NB4 (cell line): ENCODE measurements at regions not wholly inside any gene's neighbourhood (a gene's known extent, or its start where the extent isn't known, plus 50 kb on each side); places are given as distances from the start of the nearest gene placed in this dataset.

Experiments used
- DNase-seq: peaks from one replicate; pipeline ENCODE4 v3.0.0; 2010; ENCODE audit warnings: low read depth
- H3K4me3 ChIP-seq: one replicate; pipeline ENCODE4 v1.5.1; 2011; ENCODE audit warnings: mild to moderate bottlenecking, low read depth, low read length, moderate library complexity
- MYC ChIP-seq: IDR thresholded peaks from 2 replicates; pipeline ENCODE4 v1.6.1; 2011; ENCODE audit warnings: low read depth, low read length
- POLR2A ChIP-seq: IDR thresholded peaks from 2 replicates; pipeline ENCODE4 v1.6.1; 2011; ENCODE audit warnings: mild to moderate bottlenecking; ENCODE audit not compliant: insufficient read length; ENCODE audit errors: extremely low read depth
- TF ChIP-seq, protein P1 (sequence below): IDR thresholded peaks from 2 replicates; pipeline ENCODE4 v1.6.1; 2011; ENCODE audit warnings: low read depth, low read length
- TF ChIP-seq, protein P2 (sequence below): IDR thresholded peaks from one replicate; pipeline ENCODE4 v1.5.1; 2012; ENCODE audit warnings: low read depth, low read length

DNA sequence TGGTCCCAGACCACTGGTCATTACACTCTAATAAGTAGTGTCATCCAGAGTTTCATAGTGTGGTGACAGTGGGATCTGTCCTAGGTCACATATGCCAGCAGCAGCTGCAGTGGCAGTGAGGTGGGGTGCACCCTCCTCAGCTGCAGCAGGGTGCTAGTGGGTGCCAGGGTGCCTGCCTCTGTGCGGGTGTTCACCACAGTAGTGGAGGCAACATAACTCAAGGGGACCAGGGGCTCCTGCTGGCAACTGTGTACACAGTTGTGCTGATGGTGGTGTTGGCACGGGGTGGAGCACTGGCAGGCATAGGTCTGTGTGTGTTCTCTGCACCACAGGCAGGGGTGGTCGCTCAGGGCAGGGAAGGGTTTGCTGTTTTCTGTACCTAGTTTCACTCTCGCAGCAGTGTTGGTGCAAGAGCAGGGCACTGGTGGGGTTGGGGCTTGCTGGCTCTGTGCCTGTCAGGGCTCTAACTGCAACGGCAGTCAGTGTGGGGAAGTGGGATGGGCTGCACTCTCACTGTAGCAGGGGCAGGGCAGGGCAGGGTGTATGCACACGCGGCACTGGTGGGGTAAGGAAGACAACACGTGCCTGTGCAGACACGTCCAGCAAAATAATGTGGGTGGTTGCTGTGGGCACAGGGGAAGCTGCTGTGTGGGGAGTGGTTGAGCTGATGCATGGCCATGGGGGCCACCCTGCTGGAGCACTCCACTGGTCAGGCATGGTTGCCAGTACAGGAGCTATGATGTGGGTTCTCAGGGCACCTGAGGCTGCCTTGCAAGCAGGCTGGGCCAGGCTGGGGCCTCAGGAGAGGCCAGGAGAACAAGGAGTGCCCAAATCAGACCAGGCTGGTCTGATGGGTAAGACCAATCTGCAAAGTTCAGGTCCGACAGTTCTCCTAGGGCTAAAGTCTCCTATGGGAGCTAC, 226.6 kb downstream of the MEIS1 start:
- no peak for TF ChIP-seq MYC
- TF ChIP-seq, protein P1, sequence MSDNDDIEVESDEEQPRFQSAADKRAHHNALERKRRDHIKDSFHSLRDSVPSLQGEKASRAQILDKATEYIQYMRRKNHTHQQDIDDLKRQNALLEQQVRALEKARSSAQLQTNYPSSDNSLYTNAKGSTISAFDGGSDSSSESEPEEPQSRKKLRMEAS, result no peak
- no peak for TF ChIP-seq POLR2A
- TF ChIP-seq, protein P2, sequence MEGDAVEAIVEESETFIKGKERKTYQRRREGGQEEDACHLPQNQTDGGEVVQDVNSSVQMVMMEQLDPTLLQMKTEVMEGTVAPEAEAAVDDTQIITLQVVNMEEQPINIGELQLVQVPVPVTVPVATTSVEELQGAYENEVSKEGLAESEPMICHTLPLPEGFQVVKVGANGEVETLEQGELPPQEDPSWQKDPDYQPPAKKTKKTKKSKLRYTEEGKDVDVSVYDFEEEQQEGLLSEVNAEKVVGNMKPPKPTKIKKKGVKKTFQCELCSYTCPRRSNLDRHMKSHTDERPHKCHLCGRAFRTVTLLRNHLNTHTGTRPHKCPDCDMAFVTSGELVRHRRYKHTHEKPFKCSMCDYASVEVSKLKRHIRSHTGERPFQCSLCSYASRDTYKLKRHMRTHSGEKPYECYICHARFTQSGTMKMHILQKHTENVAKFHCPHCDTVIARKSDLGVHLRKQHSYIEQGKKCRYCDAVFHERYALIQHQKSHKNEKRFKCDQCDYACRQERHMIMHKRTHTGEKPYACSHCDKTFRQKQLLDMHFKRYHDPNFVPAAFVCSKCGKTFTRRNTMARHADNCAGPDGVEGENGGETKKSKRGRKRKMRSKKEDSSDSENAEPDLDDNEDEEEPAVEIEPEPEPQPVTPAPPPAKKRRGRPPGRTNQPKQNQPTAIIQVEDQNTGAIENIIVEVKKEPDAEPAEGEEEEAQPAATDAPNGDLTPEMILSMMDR, result no peak

DNA sequence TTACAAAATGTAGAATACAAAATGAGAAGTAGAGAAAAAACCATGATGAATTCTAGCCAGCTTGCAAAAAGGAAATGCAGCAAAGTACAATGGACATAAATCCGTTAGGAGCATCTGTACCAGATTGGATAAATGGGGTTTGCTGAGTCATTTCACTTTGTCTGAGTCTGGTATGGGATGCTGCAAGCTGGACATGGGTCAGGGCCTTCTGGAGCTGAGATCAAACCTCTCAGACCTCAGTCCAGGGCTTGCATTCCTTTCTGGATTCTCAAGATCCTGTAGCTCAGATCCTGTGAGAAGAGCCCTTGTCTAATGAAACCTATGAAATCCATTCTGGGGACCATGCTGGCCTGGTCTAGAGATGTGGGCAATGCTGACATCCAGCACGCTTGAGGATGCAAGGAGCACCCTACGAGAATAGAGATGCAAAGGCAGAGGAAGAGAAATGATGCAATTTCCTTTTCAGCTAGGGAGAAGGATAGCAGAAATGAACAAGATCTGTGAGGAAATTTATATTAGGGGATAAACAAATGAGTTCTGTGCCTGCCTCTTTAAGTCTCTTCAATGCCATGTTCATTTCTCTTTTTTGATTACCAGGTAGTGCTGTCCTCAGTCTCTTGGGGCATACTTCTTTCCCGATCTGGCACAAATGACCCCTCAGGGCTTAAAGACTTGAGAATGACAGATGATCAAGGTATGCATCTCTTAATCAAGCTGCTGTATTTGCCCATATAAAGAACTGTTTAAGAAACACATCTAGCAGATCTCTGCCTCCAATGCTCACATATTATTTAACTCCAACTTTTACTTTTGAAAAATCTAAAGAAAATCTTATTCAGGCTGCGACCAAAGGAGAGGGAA, 230.4 kb downstream of the MEIS1 start:
- no peak overlapping the region for H3K4me3 ChIP-seq
- TF ChIP-seq, protein P1, result no peak
- TF ChIP-seq POLR2A (no peak), MYC (no peak)
- TF ChIP-seq, protein P2, result no peak
- no peak for DNase-seq

More for the DNA sequence above, 226.6 kb downstream of the MEIS1 start:
- H3K4me3 ChIP-seq, result no peak overlapping the region
- no peak for DNase-seq

DNA sequence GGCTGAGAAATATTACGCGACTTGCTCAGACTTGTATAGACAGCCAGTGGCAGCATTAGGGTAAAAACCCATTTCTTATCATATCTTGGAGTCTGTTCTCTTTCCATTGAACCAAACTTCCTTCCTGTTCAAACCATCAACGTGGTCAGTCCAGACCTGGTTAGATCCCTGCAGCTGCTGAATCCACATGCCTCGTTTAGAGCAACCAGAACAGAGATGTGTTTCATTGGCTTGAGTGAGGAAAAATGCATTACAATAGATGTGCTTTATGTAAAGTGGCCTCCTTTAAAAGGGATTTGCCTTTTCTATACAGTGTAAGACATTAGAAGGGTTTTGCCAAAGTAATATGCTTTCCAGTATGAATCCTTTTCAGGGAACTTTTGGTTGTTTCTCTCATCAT, 232.4 kb downstream of the MEIS1 start:
- TF ChIP-seq, protein P2, result no peak
- no peak for TF ChIP-seq MYC
- no peak for TF ChIP-seq POLR2A
- TF ChIP-seq, protein P1, result no peak
- DNase-seq, result no peak
- H3K4me3 ChIP-seq, result no peak overlapping the region

DNA sequence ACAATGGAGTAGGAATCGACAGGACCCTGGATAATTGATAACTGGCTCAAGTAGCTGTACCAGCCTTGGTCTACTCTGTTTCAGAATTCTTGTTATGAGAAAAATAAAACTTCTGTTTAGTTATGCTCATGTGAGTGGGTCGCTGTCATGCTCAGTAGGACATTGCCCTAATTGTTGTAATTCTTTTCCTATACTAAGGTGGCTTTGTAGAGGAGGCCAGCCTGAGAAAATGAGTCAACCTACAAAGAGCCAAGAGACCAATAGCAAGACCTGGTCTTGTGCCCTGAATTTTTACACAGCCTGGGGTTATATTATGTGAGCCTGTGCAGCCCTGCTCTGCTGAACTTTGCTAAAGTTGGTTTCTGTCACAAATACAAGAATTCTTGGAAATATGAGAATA, 238.4 kb downstream of the MEIS1 start:
- DNase-seq, result no peak
- no peak overlapping the region for H3K4me3 ChIP-seq
- TF ChIP-seq MYC (no peak), POLR2A (no peak)
- TF ChIP-seq, protein P1, result no peak
- TF ChIP-seq, protein P2, result no peak

DNA sequence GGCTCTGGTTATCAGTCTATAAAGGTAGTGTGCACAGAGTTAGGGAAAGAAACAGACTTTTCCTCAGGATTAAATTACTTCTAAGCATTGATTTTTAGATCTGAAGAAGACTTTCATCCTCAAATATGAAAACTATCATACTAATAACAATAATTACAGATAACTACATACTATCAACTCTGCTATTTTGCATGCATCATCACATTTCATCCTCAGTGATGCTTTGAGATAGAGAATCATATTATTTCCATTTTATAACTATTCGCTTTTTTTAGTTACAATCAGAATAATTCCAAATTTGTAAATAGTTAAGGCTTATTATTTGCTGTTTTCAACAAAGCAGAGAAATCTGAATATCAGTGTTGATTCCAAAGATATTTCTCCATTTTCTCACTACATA, 239.2 kb downstream of the MEIS1 start:
- DNase-seq, result no peak
- TF ChIP-seq MYC, result no peak
- TF ChIP-seq, protein P1, result no peak
- TF ChIP-seq, protein P2, result no peak
- TF ChIP-seq POLR2A, result no peak
- no peak overlapping the region for H3K4me3 ChIP-seq
